Central memory CD8-positive, alpha-beta T cell (primary cell): ENCODE measurements at regions not wholly inside any gene's neighbourhood (a gene's known extent, or its start where the extent isn't known, plus 50 kb on each side); places are given as distances from the start of the nearest gene placed in this dataset.

Experiments
- ATAC-seq: fragments of 150-1000 bp; cut with Tn5 transposase; replicated peaks from 2 replicates; pipeline ENCODE4 v1.10.0; 2022; ENCODE audit warnings: mild to moderate bottlenecking, moderate FRiP score, moderate number of reproducible peaks; ENCODE audit not compliant: poor library complexity, severe bottlenecking; ENCODE audit errors: extremely low read depth
- DNase-seq, 2 donors: peaks; one replicate each; pipeline ENCODE4 v3.0.0; 2021; ENCODE audit warnings: low spot score in 2 of 2
- H3K27ac Mint-ChIP-seq: one replicate; pipeline ENCODE4 v1.8.0; 2022; ENCODE audit warnings: low read depth, mild to moderate bottlenecking, moderate library complexity, mixed read lengths
- H3K27me3 Mint-ChIP-seq: one replicate; pipeline ENCODE4 v1.8.0; 2022; ENCODE audit warnings: mixed read lengths
- H3K36me3 Mint-ChIP-seq: one replicate; pipeline ENCODE4 v1.8.0; 2022; ENCODE audit warnings: mild to moderate bottlenecking, moderate library complexity, mixed read lengths; ENCODE audit not compliant: insufficient read depth
- H3K4me1 Mint-ChIP-seq: one replicate; pipeline ENCODE4 v1.8.0; 2022; ENCODE audit warnings: mixed read lengths
- H3K4me3 Mint-ChIP-seq: one replicate; pipeline ENCODE4 v1.8.0; 2022; ENCODE audit warnings: mild to moderate bottlenecking, moderate library complexity, mixed read lengths
- H3K9me3 Mint-ChIP-seq: one replicate; pipeline ENCODE4 v1.8.0; 2022; ENCODE audit warnings: mixed read lengths

DNA sequence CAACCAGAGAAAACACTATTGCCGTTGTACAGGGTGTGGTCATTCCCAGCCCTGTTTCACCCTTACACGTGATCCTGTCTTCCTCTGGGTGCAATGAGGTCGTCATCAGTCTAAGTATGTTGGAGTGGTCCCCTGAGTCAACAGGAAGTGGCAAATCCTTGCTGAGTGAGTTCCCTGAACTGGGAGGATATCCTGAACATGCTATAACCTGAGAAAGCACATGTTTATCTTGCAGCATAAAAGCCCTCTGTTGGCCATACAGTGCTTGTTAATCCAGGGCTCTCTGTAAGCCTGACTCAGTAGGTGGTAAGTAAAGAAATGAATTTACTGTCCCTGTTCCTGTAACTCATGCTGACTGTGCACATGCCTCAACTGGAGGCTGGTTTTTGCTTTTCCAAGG, 477.8 kb upstream of the RGMA start:
- no peak for ATAC-seq

GRCh38 chr15:93565201-93565600, 476.2 kb upstream of the RGMA start:
- Mint-ChIP-seq H3K4me3 (no peak overlapping the region), H3K9me3 (no peaks in the 10 kb centered on the region), H3K4me1 (no peaks in the 10 kb centered on the region), H3K27me3 (peaks cover 32% of the 10 kb centered on the region), H3K27ac (no peak overlapping the region), H3K36me3 (no peaks in the 10 kb centered on the region)
- ATAC-seq: no peak
- no peak for DNase-seq

More for the DNA sequence above, 477.8 kb upstream of the RGMA start:
- Mint-ChIP-seq H3K27ac (no peak overlapping the region), H3K4me1 (no peaks in the 10 kb centered on the region), H3K36me3 (no peaks in the 10 kb centered on the region), H3K27me3 (peaks cover 40% of the 10 kb centered on the region), H3K4me3 (no peak overlapping the region), H3K9me3 (no peaks in the 10 kb centered on the region)
- no peak for DNase-seq

- H3K4me3 Mint-ChIP-seq: no peak overlapping the region
- H3K27ac Mint-ChIP-seq: no peak overlapping the region
- H3K9me3 Mint-ChIP-seq: no peaks in the 10 kb centered on the region
- no peaks in the 10 kb centered on the region for H3K4me1 Mint-ChIP-seq
- H3K36me3 Mint-ChIP-seq: no peaks in the 10 kb centered on the region
- ATAC-seq: no peak
- no peak for DNase-seq
- H3K27me3 Mint-ChIP-seq: peaks cover 43% of the 10 kb centered on the region
These were observed 474.2 kb upstream of the RGMA start for GRCh38 chr15:93563218-93563617.

DNA sequence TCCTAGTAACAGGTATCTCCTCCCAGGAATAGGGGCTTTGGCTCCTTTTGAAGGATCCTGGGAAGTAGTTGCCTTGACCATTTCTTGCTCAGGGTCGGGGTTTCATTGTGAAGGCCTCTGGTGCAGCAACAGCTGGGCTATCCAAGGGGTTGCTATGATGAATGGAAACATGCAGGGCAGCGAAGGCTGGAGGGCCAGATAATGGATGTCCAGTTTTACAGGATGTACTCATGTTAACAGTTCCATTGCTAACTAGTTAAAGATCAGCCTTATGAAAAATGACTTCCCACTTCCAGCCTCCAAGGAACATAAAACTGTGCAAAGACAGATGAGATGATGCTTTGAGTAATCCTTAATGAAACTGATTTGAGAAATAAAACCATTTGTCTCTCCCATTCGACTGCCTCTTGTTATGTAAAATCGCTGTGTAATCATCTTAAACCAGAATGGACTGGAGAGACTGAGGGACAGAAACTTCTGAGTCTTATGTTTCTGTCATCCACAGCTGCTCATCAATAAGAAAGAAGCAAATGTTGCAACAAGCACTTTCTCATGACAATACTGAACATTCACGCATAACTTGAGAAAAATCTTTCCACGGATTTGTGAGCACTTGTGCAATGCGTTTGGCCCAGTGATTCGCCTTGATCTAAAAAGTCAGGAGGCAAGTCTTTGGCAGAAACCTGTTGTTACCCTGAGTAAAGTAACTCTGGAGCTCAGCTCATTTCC, 473.5 kb upstream of the RGMA start:
- no peaks in the 10 kb centered on the region for H3K36me3 Mint-ChIP-seq
- H3K9me3 Mint-ChIP-seq: no peaks in the 10 kb centered on the region
- H3K27me3 Mint-ChIP-seq: peaks cover 46% of the 10 kb centered on the region
- DNase-seq (no peak), ATAC-seq (no peak)
- no peak overlapping the region for H3K4me3 Mint-ChIP-seq
- H3K4me1 Mint-ChIP-seq: no peaks in the 10 kb centered on the region
- H3K27ac Mint-ChIP-seq: no peak overlapping the region

DNA sequence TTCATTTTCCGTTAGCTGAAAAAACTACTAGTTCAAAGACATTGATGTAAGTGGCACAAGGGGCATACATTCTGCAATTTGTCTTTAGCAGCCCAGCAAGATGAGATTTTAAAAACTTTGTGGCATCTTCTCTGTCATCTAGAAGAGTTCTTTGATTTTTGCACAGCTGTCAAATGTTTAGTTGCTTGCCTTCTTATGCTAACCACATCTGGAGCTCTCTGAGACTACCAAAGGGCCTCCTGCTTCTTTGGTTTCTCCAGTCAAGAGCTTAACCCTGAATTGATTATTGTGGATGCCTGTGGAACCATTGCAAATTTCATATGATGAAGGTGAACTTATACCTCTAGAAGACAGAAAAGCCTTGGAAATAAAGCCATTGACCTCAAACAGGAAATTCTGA, 468.7 kb upstream of the RGMA start:
- no peak overlapping the region for H3K4me3 Mint-ChIP-seq
- ATAC-seq (no peak), DNase-seq (no peak)
- H3K4me1 Mint-ChIP-seq: no peaks in the 10 kb centered on the region
- peaks cover 44% of the 10 kb centered on the region for H3K27me3 Mint-ChIP-seq
- no peaks in the 10 kb centered on the region for H3K9me3 Mint-ChIP-seq
- H3K27ac Mint-ChIP-seq: no peak overlapping the region
- H3K36me3 Mint-ChIP-seq: no peaks in the 10 kb centered on the region

DNA sequence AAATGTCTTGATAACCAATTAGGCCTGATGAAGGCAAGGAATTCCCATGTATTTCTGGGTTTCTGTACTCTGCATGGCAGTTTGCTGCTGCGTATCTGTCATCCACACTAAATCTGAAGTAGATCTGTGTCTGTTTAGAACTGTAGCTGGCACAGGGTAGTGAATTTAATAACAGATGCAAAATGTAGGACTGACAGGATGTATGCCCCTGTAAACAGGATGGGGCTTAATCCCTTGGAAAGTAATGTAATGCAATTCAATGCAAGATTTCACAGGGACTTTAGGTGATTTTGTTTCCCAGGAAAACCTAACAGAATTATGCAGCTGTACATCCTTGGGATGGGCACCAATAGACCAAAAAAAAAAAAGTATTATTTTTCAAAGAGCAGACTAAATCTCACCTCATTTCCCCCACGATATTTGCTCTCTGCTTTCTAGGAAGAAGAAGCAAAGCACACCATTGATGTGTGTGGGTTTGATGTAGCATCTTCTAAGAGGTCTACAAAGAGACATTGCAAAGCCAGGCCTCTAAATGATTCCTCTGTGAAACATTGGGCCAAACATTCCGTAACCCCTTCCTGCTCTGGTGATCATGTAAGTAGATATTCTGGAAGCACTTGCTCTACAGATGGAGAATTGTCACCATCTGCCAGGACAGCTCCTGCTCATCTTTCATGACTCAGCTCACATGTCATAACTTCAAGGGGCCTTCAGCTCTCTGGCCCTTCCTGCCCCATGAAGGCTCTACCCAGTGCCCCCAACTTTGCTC, 464.3 kb upstream of the RGMA start:
- no peaks in the 10 kb centered on the region for H3K36me3 Mint-ChIP-seq
- no peak overlapping the region for H3K4me3 Mint-ChIP-seq
- H3K27ac Mint-ChIP-seq: no peak overlapping the region
- no peaks in the 10 kb centered on the region for H3K4me1 Mint-ChIP-seq
- no peak for DNase-seq
- no peaks in the 10 kb centered on the region for H3K9me3 Mint-ChIP-seq
- no peak for ATAC-seq
- H3K27me3 Mint-ChIP-seq: peaks cover 39% of the 10 kb centered on the region

DNA sequence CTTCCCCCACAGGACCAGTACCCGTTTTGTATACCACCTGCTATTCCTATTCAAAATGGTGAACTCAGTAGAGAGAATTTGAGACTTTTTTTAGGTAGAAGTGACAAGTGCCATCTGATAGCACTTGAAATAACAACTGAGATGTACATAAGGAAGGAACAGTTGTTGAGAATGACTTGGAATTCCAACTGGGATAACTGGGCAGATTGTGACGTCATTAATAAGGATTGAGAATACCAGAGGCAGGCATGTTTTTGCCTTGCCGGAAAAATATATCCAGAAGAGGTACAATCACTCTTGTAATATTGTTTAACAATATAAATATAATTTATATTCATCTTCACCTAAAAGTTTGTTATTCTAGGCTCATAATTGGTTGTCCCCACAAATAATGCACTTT, 454.1 kb upstream of the RGMA start:
- H3K36me3 Mint-ChIP-seq: no peaks in the 10 kb centered on the region
- peaks cover 7% of the 10 kb centered on the region for H3K9me3 Mint-ChIP-seq
- ATAC-seq: no peak
- H3K27ac Mint-ChIP-seq: no peak overlapping the region
- no peak overlapping the region for H3K4me3 Mint-ChIP-seq
- no peaks in the 10 kb centered on the region for H3K4me1 Mint-ChIP-seq
- DNase-seq: no peak
- H3K27me3 Mint-ChIP-seq: peaks cover 62% of the 10 kb centered on the region

DNA sequence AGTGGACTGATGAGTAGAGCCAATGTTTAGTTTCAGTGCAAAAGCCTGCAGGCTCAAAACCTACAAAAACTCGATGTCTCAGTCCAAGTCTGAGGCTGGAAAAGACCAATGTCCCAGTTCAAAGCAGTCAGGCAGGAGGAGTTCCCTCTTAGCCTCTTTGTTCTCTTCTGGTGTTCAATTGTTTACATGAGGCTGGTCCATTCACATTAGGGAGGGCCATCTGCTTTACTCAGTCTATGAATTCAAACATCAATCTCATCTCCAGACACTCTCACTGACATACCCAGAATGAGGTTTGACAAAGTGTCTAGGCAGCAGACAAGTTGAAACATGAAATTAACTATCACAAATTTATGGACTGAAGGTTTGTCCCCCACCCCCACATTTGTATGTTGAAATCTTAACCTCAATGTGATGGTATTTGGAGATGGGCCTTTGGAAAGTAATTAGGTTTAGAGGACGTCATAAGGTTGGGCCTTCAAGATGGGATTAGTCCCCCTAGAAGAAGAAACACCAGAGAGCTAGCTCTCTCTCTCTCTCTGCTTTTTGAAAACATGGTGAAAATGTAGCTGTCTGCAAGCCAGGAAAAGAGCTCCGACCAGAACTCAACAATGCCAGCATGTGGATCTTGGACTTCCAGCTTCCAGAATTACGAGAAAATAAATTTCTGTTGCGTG, 438.5 kb upstream of the RGMA start:
- Mint-ChIP-seq H3K36me3 (no peaks in the 10 kb centered on the region), H3K4me3 (no peak overlapping the region), H3K4me1 (no peaks in the 10 kb centered on the region), H3K27ac (no peak overlapping the region), H3K9me3 (no peaks in the 10 kb centered on the region), H3K27me3 (peaks cover 33% of the 10 kb centered on the region)
- DNase-seq (no peak), ATAC-seq (no peak)

DNA sequence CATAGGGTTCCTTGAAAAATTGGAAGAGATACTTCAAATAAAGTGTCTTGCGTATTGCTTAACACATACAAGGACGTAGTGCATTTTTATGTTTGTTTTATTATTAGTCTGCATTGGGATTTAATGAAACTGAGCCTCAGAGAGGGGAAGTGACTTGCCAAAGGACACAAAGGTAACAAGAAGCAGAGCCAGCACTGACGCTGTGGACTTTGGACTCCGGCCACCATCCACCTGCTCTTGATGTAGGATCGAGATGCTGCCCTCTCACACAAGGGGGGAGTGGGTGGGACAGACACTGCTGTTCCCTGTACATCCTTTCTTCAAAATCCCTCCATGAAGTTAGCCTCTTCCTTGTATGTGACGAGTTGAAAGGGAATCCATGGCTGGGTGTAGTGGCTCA, 435.4 kb upstream of the RGMA start:
- no peak overlapping the region for H3K27ac Mint-ChIP-seq
- no peaks in the 10 kb centered on the region for H3K4me1 Mint-ChIP-seq
- H3K27me3 Mint-ChIP-seq: peaks cover 56% of the 10 kb centered on the region
- no peak for ATAC-seq
- no peaks in the 10 kb centered on the region for H3K9me3 Mint-ChIP-seq
- H3K4me3 Mint-ChIP-seq: no peak overlapping the region
- DNase-seq: no peak
- no peaks in the 10 kb centered on the region for H3K36me3 Mint-ChIP-seq

GRCh38 chr15:93523481-93523880, 434.5 kb upstream of the RGMA start:
- H3K36me3 Mint-ChIP-seq: no peaks in the 10 kb centered on the region
- no peak overlapping the region for H3K27ac Mint-ChIP-seq
- H3K4me3 Mint-ChIP-seq: no peak overlapping the region
- peaks cover 56% of the 10 kb centered on the region for H3K27me3 Mint-ChIP-seq
- no peaks in the 10 kb centered on the region for H3K9me3 Mint-ChIP-seq
- H3K4me1 Mint-ChIP-seq: no peaks in the 10 kb centered on the region
- DNase-seq (no peak), ATAC-seq (no peak)

DNA sequence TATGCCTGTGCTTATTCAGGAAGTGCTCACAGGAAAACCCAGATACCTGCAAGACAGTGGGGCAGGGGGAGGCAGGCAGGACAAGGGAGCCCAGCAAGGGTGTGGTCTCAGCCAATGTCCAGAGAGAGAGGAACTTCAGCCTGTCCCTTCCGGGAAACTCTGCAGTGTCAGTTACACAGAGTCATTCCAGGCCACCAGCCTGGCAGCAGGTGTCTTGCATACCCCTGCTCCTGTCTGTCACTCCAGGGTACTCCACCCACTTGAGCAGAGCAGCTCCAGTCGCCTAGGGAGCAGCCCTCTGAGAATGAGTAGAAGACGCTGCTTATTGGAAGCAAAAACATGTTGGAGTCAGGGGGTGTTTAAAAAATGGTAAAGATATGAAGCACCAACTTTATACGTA, 431.2 kb upstream of the RGMA start:
- Mint-ChIP-seq H3K4me1 (no peaks in the 10 kb centered on the region), H3K36me3 (no peaks in the 10 kb centered on the region), H3K4me3 (no peak overlapping the region), H3K27ac (no peak overlapping the region), H3K27me3 (peaks cover 83% of the 10 kb centered on the region), H3K9me3 (no peaks in the 10 kb centered on the region)
- DNase-seq (no peak), ATAC-seq (no peak)

GRCh38 chr15:93519599-93519998, 430.6 kb upstream of the RGMA start:
- ATAC-seq (no peak), DNase-seq (no peak)
- Mint-ChIP-seq H3K4me3 (no peak overlapping the region), H3K27me3 (peaks cover 90% of the 10 kb centered on the region), H3K27ac (no peak overlapping the region), H3K4me1 (no peaks in the 10 kb centered on the region), H3K9me3 (no peaks in the 10 kb centered on the region), H3K36me3 (no peaks in the 10 kb centered on the region)

- Mint-ChIP-seq H3K4me3 (no peak overlapping the region), H3K4me1 (no peaks in the 10 kb centered on the region), H3K27ac (no peak overlapping the region), H3K36me3 (no peaks in the 10 kb centered on the region), H3K27me3 (peaks cover 86% of the 10 kb centered on the region), H3K9me3 (no peaks in the 10 kb centered on the region)
- no peak for DNase-seq
- no peak for ATAC-seq
These were observed 428.2 kb upstream of the RGMA start for GRCh38 chr15:93517176-93517575.
